HG02623 (cell line): ENCODE measurements at regions not wholly inside any gene's neighbourhood (a gene's known extent, or its start where the extent isn't known, plus 50 kb on each side); places are given as distances from the start of the nearest gene placed in this dataset.

Experiments used
- ATAC-seq: cut with Tn5 transposase; IDR thresholded peaks from one replicate; pipeline ENCODE4 v1.9.1; 2021; ENCODE audit warnings: moderate library complexity; ENCODE audit not compliant: unreplicated experiment

DNA sequence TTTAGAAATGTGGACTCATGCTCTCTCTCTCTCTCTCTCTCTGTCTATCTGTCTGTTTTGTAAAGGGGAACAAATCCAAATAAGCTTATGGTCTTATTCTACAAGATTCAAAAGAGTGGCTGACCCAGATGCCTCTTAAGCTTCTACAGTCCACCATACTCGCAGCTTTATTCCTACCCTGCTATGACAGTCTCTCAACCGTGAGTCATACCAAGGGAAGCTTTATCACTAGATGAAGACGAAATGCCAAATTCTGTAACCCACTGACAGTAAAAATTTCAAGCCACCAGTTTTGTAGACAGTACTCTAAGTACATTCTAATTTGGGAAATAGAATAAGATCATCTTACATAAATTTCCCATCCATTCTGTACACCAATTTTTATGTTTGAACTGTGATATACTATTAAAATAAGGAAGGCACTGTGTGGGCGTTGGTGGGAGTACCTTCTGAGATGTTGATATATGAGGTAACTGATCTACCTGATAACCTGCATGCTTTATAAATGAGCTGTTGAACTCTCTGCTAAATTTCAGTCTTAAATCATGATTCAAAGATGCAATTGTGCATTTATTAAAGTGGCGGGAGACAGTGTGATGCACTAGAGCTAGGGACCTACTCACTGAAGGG lies 153.2 kb downstream of the KLF6 start:
- no peak for ATAC-seq

DNA sequence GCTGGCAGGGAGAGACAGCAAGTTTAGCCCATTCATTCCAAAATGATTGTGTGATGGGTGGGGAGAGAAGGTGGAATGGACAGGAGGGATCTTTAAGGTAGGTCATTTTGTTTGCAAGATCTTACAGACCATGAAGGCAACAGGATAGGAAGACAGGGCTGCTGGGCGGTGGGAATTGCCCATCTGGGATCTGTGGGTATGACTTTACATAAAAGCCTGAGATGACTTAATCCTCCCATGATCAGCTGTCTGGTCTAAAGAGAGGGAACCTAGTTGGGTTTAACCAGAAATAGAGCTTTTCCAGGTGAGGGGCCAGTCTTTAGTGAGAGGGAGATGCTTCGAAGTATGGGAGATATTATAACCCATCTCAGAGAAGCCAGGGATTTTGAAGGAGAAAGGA lies 153.7 kb downstream of the KLF6 start:
- no peak for ATAC-seq

DNA sequence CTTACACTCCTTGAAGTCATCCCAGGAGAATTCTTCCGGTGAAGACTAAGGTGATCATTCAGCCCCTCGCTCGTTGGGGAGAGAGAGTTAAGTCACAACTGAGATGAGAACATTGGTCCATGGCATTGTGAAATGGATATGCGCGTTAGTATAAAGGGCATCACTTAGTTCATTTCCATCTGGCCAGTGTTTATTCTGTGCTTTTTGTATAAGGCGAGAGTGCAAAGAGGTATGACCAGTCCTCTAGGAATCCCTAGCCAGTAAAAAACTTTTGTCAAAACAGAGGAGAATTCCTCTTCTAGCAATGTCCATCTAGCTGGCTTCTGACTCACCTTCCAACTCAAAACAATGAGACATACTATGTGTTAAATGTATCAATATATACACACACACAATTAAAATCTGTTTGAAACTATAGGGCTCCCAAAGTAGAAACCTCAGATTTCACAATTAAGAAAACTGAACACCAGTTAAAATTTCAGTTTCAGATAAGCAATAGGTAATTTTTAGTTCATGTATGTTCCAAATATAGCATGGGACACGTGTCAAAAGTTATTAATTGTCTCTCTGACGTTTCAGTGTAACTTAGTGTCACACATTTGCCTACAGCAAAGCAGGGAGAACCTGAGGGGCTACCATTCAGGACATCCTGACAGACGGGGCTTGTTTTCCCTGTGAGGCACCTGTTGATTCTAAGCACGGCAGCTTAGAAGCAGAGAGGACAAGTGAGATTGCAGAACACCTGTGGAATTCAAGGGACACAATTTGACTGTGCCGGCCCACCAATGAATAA lies 158.9 kb downstream of the KLF6 start:
- ATAC-seq: peak; percentile 47

DNA sequence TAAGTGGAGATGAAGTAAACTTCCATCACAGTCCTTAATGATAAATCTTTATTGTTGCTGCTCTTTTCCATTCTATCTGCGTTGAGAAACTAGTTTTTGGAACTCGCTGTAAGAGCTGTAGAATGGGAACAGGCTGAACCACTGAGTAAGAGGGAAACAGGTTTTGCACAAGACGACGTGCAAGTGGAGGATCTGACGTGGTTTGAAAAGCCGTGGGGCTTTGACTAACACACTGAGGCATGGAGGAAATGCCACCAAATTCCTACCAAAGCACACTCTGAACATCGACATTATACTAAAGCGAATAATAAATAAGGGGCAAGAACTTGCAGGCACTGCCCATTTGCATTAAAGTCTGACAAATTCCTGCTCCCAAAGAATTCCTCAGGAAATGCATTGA lies 160.6 kb downstream of the KLF6 start:
- ATAC-seq: no peak

DNA sequence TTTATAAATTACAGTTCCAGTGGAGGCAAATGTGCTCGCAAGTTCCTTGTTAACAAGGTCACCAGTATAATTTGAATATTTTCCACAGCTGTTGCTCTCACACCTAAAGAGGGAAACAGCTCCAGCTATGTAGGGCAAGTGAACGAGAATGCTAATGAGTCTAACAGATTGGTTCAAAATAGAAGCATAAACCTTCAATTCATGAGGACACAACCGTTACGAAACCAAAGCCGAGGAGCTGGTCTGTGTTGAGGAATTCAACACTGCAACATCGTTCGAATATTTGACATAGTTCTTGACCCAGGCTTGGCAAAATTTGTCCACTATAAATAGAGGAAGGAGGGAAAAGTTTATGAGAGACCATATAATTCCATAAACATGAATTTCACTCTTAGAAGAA lies 161.3 kb downstream of the KLF6 start:
- ATAC-seq: peak; percentile 48

DNA sequence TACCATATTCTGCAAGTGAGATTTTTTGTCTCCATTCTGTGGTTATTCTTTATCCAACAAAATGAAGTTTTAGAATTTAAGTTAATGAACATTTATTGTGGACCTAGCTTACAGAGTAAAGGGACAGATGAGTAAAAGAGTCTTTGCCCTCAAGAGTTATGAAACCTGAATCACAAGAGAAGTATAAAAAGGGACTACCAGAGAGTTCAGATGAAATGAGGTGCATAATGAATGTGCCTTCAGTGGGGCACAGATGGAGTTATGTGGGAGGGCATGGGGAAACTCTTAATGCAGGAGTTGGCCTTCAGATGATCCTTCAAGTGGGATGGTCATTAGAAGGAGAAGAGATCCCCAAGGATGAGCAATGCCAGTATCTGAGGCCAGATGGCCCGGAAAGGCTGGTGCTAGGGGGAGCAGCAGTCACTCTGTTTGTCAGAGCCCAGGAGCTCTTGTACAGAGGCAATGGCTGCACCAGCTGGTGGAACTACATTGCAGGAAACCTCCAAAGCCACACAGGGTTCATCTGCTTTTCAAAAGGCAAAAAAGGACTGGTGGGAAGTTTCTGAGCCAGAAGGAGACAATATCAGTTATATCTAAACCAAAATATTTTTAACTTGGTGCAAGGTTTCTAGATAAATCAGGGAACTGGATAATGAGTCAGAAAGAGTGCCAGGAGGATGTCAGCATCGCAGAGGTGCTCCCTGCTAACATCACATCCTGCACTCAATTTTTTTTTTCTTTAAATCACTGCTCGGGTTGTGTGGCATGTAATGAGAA lies 162.0 kb downstream of the KLF6 start:
- ATAC-seq: peak; percentile 50

DNA sequence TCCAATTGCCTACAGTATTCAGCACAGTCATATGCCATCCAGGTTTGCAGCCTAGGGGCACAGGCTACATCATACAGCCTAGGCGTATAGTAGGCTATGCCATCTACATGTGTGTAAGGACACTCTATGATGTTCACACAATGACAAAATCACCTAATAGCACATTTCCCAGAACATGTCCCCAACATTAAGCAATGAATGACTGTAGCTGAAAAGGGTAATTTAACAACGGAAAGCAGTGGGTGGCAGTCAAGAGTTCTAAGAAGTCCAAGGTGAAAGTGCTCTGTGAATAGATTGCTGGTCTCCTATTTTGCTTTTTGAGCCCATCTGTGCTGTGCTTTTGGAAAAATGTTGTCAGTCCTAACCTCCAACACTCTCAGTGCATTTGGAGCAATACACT lies 162.6 kb downstream of the KLF6 start:
- no peak for ATAC-seq

DNA sequence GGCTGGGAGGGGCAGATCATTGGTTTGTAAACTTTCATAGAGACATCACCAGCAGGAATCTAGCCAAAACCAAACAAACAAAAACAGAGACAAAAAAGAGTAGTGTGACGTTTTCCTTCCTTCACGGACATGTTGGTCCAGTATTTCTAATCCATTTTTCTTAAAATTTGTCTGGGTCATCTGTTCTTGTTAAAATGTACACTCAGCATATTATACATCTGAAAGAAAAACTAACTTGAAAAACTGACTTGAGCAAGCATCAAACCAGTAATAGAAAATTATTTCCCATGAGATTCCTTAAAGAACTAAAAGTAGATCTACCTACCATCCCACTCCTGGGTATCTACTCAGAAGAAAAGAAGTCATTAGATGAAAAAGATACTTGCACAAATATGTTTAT lies 164.2 kb downstream of the KLF6 start:
- ATAC-seq: no peak

DNA sequence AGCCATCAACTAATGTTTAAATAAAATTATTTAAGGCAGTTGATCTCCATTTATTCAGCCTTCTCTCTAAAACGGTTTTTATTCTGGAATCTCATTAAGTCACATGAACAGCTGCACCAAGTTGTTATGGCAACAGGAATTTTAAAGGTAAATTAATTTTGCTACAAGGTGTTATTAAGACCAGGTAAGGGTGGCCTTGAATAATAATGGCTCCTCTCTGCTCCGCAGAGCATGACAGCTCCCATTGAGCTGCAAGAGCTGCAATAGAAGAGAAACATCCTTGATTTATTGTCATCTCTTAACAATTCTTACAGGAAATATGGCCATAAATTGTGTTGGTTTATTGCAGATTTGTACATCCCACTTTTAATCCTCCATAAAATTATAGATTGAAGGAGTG lies 165.8 kb downstream of the KLF6 start:
- no peak for ATAC-seq

DNA sequence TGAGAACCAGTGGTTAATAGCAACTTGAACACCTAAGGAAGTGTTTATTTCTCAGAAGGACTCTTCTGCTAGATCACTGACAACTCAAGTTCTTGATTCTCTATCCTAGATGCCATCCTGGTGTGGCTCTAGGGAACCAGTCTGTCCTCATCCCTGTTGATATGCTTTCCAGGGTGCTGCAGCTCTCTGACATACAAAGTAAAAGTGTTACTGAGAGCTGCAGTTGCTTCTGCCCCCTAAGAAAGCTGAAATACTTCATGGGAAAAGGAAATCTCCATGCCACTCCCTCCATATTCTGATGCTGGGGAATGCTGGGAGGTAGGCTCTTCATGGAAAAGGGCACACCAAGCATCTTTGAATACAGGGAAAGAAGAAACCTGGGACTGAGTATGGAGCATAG lies 168.1 kb downstream of the KLF6 start:
- no peak for ATAC-seq

DNA sequence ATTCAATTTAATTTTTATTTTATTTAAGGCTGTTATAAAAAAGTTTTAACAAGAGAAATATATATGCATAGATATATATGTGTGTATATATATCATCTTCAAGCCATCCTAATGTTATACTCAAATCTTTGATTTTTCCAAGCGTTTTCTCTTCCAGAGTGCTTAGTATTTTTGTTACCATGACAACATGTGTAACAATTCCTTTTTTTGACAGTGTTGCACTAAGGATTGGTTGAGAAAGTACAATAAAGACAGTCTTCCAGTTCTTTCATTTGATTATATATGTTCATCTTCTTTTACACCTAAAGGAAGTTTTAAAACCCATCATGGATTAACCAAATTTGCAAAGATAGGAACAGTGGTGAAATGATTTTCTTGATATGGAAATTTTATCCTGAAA lies 171.7 kb downstream of the KLF6 start:
- no peak for ATAC-seq

DNA sequence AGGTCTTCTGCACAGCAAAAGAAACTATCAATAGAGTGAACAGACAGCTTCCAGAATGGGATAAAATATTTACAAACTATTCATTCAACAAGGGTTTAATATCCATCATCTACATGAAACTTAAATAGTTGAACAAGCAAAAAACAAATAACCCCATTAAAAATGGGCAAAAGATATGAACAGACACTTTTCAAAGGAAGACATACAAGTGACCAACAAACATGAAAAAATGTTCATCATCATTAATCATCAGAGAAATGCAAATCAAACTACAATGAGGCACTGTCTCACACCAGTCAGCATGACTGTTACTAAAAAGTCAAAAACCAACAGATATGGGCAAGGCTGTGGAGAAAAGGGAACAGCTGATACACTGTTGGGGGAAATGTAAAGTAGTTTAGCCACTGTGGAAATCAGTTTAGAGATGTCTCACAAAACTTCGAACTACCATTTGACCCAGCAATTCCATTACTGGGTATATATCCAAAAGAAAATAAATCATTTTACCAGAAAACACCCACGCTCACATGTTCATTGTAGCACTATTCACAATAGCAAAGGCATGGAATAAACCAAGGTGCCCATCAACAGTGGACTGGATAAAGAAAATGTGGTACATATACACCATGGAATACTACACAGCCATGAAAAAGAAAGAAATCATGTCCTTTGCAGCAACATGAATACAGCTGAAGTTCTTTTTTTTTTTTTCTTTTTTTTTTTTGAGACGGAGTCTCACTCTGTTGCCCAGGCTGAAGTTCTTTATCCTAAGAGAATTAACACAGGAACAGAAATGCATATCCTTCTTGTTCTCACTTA lies 172.6 kb downstream of the KLF6 start:
- ATAC-seq: no peak

DNA sequence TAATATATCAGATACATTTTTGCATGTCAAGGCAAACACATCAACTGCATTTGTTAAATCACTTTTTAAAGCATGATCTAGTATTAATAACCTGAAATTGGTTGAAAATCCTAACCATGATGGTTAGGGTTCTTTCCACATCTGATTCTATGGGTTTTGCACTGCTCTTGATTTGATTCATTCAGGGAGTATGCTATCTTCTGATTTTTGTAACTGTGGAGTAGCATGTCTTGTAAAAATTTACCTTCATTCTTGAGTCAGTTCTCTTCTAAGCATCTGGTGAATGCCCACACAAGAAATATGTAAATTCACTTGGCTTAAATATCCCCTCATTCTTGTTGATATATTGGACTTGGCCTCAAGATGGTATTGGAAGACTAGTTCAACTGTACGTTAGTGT lies 178.7 kb downstream of the KLF6 start:
- ATAC-seq: no peak

DNA sequence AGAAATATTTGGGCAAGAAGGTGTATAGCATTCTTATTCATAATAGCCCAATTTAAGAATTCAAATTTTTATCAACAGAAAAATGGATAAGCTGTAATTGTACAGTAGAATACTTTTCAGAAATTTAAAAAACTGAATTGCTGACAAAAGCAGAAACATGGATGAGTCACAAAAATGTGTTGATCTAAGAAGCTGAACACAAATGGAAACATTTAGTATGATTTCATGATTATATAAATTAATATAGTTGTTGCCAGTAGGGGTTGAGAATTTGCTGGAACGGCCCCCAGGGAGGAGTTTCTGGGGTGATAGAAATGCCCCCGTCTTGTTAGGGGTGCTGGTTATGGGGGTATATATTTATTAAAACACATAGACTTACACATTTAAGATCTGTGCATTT lies 179.1 kb downstream of the KLF6 start:
- ATAC-seq: no peak

DNA sequence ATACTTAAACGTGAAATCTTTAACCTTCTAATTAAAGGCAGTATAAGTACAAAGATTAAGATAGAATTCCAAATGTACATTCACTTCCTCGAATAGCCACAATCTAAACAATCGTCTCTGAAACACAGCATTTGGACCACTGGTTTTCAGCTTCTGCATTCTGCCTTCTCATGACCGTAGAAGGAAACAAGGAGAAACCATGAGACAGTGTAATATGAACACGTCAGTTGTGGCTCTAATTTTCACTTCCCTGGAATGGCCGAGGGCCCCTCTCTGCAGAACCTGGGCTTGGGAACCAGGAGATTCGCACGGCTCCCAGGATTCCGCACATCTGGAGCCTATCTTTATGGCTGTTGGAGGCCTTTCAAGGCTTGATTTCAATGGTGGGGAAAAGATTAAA lies 189.3 kb downstream of the KLF6 start:
- no peak for ATAC-seq

DNA sequence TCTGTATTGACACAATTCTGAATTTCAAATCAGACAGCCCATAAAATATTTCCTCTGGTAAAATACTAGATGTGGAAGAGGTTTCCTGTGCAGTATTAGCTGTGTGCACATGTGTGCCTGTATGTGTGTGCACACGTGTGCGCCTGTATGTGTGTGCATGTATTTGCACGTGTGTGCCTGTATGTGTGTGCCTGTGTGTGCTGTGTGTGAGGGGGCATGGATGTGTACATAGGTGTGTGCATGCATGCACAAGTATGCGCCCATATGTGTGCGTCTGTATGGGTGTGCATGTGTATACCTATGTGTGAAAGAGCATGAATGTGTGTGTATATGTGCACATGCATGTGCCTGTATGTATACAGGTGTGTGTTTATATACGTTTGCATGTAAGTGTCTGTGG lies 191.4 kb downstream of the KLF6 start:
- no peak for ATAC-seq

DNA sequence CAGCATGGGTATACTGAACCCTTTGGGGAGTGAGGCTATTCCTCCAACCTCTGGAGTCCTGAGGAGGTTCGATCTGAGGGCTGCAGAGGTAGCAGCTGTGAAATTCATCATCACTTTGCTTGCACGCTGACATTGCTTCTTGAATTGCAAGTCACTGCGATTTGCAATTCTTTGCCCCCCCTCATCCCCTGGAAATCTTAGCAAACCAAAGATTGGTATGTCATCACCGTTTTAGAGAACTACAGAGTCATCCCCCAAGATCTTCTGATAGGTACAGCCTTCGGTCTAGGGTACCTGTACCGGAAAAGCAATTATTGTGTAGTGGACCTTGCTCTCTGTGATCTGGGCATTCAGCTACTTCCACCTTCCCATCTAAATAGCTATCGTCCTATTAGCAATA lies 192.6 kb downstream of the KLF6 start:
- ATAC-seq: no peak

DNA sequence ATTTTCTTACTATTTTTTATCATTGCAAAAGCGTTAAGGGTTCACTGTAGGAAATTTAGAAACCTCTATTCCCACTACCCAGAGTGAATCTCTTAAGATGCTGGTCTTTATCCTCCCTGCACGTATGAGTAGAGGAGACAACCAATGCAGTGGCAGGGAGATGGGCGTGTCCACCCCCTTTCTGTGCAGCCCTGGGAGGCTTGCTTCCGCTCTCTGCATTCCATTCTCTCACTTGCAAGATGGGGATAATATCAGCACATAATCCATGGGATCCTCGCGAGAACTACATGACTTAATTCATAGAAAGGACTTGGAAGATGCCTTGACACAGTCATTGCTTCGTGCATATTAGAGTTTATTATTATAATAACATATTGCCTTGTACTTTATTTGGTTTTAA lies 196.2 kb downstream of the KLF6 start:
- ATAC-seq: no peak

DNA sequence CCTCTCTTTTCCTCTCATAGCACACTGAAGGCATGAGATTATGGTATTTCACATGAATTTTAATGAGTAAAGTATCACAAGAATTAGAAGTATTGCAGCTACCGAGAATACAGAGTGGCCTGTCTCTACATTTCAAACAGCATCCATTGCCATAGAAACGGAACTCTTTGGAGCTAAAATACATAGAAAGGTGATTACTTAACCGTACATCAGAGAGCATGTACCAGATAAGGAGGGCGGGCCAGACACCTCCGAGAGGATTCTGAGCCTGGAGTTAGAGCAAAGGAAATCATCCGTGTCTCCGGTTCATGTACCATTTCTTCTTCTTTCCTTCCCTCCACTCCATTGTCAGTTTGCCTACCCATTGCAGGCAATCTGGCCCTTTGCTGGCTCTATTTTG lies 196.7 kb downstream of the KLF6 start:
- ATAC-seq: no peak

DNA sequence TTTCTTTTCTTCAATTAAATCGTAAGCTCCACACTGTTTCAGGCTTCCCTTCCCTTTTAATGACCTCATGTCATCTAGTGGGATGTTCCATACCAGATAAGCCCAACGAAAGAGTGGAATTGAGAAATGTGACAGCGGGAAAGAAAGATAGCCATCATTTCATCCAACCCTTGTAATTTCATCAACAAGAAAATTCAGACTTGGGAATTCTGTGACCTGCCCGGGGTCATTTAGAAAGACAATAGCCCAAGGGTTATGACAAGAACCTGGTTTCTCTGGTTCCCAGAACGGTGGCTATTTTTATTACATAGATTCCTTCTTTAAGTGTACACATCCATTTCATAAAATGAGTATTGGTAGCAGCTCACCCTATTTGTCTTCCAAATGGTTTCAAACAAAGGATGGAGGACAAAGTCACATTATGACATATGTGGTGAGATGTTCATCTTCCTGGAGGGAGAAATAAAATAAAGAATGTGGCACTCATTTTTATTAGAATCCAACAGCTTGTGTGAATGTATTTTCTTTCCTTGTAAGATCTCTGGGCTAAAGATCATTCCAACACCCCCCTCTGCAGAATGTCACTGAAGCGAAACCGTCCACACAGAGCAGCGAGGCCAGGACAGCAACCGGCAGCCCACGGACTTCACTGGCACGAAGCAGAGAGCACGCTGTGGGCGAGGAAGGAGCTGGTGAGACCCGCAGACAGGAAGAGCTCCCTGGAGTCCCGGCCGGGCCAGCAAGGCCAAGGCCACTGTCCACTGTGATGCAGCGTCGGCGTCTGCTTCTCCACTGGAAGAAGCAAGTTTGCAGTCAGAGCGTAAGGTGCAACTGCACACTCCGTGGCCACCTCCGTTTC lies 199.9 kb downstream of the KLF6 start:
- ATAC-seq: no peak
